AG10803 (cell line): ENCODE measurements at regions not wholly inside any gene's neighbourhood (a gene's known extent, or its start where the extent isn't known, plus 50 kb on each side); places are given as distances from the start of the nearest gene placed in this dataset.
"Not testable (repeated sequence)": the region's sequence is repeated elsewhere in the genome, so short reads cannot be mapped to it uniquely, and the experiment has no call there.

Experiments
- DNase-seq: peaks from one replicate; pipeline ENCODE4 v3.0.0; 2010; ENCODE audit warnings: low read depth
- H3K4me3 ChIP-seq: 2 replicates; pipeline ENCODE4 v1.5.1; 2011; ENCODE audit warnings: mild to moderate bottlenecking, low read length, control low read depth
- TF ChIP-seq, protein P1 (sequence below): conservative IDR thresholded peaks from 2 replicates; pipeline ENCODE4 v1.5.1; 2011; ENCODE audit warnings: mild to moderate bottlenecking, low read length, control low read depth, inconsistent platforms

DNA sequence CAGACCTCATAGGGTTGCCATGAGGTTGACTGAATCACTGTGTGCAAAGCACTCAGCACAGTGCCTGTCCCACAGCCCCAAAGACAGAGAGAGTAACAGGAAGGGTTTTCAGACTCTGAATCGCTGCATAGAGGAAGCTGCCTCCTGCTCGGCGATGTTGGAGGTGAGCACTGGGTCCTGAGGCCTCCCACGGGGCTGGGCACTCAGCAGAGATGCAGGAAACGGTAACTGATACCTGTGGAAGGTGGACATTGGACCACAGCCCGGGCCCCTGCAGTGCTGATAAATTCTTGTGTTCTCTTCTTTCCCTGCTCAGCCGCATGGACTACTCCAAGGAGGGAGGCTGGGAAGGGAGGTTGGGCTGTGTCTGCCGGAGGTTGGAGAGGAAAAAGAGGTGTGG, 389.7 kb downstream of the PTPRU start:
- DNase-seq: no peak
- TF ChIP-seq, protein P1, sequence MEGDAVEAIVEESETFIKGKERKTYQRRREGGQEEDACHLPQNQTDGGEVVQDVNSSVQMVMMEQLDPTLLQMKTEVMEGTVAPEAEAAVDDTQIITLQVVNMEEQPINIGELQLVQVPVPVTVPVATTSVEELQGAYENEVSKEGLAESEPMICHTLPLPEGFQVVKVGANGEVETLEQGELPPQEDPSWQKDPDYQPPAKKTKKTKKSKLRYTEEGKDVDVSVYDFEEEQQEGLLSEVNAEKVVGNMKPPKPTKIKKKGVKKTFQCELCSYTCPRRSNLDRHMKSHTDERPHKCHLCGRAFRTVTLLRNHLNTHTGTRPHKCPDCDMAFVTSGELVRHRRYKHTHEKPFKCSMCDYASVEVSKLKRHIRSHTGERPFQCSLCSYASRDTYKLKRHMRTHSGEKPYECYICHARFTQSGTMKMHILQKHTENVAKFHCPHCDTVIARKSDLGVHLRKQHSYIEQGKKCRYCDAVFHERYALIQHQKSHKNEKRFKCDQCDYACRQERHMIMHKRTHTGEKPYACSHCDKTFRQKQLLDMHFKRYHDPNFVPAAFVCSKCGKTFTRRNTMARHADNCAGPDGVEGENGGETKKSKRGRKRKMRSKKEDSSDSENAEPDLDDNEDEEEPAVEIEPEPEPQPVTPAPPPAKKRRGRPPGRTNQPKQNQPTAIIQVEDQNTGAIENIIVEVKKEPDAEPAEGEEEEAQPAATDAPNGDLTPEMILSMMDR: no peak
- H3K4me3 ChIP-seq: no peak overlapping the region

DNA sequence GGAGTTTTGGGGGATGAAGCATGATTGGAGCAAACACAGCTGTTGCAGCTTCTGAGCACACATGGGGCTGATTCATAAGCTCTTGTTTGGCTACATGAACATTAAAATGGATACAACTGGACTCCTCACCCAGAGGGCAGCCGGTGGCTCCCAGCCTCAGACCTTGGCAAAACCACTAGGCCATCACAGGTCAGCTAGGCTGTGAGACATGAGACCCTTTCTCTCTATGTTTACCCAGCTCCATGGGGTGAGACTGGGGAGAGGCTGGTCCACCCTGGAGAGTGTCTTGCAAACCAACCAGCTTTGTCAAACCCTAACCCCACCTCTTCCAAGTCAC, 388.7 kb downstream of the PTPRU start:
- TF ChIP-seq, protein P1: no peak
- no peak overlapping the region for H3K4me3 ChIP-seq

DNA sequence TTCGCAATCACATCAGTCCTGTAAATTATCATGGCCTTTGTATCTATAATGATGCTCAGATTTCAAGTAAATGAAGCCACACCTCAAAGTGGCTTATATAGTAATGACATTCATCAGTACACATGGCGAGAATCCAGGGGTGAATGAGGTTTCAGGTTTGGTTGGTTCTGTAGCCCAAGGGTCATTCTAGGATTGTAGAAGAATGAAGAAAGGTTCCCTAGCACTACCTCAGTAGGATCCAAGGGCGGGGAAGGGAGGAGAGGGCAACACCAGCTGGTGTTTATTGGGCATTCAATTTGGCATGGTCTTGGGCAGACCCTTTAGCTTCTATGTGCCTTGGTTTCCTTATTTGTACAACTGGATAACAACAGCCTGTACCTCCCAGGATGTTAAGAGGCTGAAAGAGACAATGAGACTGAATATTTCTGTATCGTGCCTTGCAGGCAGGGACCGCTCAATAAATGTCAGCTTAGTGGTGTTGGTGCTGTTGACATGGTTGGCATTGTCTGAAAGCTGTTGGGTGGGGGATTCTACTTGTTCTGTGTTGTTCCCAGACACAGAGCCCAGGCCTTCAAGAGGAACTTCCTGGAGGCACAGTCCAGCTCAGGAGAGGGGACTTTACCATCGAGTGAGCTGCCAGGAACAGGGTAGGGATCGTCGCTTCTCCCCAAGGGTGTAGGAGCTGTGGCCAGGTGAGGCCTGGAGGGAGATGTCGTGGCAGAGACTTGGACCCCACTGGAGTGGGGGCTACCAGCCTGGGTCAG, 388.2 kb downstream of the PTPRU start:
- no peak overlapping the region for H3K4me3 ChIP-seq
- TF ChIP-seq, protein P1: no peak
- DNase-seq: no peak

More for the DNA sequence above, 388.7 kb downstream of the PTPRU start:
- DNase-seq: no peak

DNA sequence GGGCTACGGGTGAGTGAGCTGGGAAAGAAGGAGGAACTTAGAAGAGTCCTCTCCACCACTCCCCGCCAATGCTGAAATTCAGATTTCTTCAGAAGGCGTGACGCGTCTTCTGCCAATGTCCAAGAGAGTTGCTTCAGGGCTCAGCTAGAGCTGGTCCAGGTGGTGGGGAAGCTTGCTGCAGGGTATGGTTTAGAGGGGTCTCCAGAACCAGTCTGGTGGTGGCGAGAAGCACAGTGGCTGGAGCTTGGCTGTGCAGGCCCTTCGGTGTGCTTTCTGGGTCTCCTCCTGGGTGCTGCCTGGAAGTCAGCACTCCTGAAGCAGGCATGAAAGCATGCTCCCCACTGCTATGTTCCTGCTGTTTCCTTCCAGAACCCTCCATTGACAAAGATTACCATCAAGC, 387.2 kb downstream of the PTPRU start:
- no peak for DNase-seq
- H3K4me3 ChIP-seq: no peak overlapping the region
- TF ChIP-seq, protein P1: no peak

DNA sequence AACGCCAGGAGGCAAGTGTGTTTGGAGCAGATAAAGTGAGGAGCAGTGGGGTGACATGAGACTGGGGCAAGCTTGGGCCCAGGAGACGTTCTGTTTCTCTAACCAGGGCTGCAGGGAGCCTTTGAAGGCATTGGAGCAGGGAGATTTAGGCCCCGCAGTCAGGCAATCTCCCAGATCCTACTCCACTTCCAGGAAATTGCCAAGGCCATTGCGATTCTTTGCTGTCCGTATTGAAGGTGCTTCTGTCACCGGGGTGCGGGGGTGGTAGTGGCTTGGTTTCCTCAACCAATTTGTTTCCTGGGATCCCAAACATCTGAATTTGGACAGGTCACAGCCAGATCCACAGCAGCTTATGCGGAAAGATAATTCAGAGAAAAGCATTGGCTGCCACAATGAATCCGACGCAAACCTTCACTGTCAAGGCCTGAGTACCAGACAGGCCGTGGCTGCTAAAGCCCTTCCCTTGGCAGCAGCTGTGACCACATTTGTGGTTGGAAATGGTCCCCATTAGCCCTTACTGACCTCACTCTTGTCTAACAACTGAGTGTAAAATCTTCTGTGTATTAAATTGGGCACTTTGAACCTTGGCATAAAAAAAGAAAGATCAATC, 385.6 kb downstream of the PTPRU start:
- no peak overlapping the region for H3K4me3 ChIP-seq
- TF ChIP-seq, protein P1: no peak
- DNase-seq: peak; percentile 3

DNA sequence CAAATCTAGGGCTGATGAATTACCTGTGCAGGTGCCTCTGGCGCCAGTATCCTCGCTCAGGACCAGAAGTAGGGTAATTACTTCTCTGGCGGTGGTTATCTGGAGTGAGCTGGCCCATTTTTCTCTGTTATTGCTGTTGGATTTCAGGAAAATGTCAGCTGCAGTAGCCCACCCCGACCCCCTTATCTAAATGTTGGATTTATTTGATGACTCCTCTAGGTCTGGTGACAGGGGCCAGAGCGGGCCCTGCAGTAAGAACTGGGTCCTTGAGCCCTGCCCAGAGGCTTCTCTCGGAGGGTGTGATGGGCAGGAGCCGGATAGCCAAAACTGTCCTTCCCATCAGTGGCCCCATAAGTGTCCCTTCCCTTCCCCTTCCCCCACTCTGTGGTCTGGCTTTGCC, 384.3 kb downstream of the PTPRU start:
- TF ChIP-seq, protein P1: no peak
- no peak for DNase-seq
- no peak overlapping the region for H3K4me3 ChIP-seq

DNA sequence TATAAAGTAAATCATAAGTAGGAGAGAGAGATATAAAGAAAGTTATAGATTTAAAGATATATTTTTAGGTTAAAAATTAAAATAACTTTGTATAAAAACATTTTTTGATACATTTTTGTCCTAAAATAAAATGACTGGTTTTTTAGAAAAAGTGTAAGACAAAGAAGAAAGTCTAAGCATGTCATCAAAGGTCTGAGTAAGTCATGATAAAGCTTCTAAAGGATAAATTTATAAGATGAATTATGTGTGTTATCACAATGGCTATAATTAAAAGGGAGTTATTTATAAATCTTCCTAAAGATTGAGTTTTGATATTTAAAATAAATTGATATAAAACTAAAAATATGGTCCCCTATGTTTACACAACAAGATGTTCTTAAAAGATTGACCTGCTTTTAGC, 370.9 kb downstream of the PTPRU start:
- TF ChIP-seq, protein P1: no peak
- no peak for DNase-seq
- no peak overlapping the region for H3K4me3 ChIP-seq

DNA sequence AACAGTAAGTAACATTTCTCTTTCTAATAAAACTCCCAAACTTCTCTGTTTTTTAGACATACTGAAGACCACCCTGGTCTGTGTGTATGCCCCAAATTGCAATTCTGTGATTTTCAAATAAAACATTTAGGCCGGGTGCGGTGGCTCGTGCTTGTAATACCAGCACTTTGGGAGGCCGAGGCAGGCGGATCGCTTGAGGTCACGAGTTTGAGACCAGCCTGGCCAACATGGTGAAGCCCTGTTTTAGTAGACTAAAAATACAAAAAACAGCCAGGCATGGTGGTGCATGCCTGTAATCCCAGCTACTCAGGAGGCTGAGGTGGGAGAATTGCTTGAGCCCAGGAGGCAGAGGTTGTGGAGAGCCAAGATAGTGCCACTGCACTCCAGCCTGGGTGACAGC, 368.5 kb downstream of the PTPRU start:
- DNase-seq, H3K4me3 ChIP-seq: not testable (repeated sequence)
